ENCODE measurements at regions not wholly inside any gene's neighbourhood (a gene's known extent, or its start where the extent isn't known, plus 50 kb on each side); places are given as distances from the start of the nearest gene placed in this dataset.

- CTCF ChIA-PET: interaction anchor here (1.1 kb wide), 1 partner anchor 163 kb away, joined by 3 read pairs; no protein-coding TSS in a partner anchor
- DNase-seq (ENCODE audit: low spot score): no peak
- TF ChIP-seq CTCF (conservative IDR thresholded peaks at IDR 0.05; ENCODE audit: low read depth): no peak
- POLR2A ChIA-PET (ENCODE audit: low non-redundant PET): no interaction called here
- no peak overlapping the region for H3K27ac ChIP-seq
These were observed 155.4 kb upstream of the FOXF1 start for GRCh38 chr16:86354641-86355513.

- CTCF ChIA-PET: no interaction called here
- peak; percentile 20 for DNase-seq (ENCODE audit: low spot score)
These were observed 154.8 kb upstream of the FOXF1 start for GRCh38 chr16:86355531-86355930.

GRCh38 chr16:86355951-86356350, 154.4 kb upstream of the FOXF1 start:
- no peak for TF ChIP-seq CTCF (conservative IDR thresholded peaks at IDR 0.05; ENCODE audit: low read depth)
- no peak overlapping the region for H3K27ac ChIP-seq
- CTCF ChIA-PET: no interaction called here
- DNase-seq (ENCODE audit: low spot score): no peak
- POLR2A ChIA-PET (ENCODE audit: low non-redundant PET): no interaction called here

More at GRCh38 chr16:86355531-86355930, 154.8 kb upstream of the FOXF1 start:
- H3K27ac ChIP-seq: no peak overlapping the region
- TF ChIP-seq CTCF (conservative IDR thresholded peaks at IDR 0.05; ENCODE audit: low read depth): no peak
- POLR2A ChIA-PET (ENCODE audit: low non-redundant PET): no interaction called here

GRCh38 chr16:86356804-86357203, 153.5 kb upstream of the FOXF1 start:
- POLR2A ChIA-PET (ENCODE audit: low non-redundant PET): no interaction called here
- DNase-seq (ENCODE audit: low spot score): no peak
- no peak for TF ChIP-seq CTCF (conservative IDR thresholded peaks at IDR 0.05; ENCODE audit: low read depth)
- CTCF ChIA-PET: no interaction called here
- no peak overlapping the region for H3K27ac ChIP-seq

- DNase-seq (ENCODE audit: low spot score): no peak
- CTCF ChIA-PET: no interaction called here
- no peak overlapping the region for H3K27ac ChIP-seq
- POLR2A ChIA-PET (ENCODE audit: low non-redundant PET): no interaction called here
- no peak for TF ChIP-seq CTCF (conservative IDR thresholded peaks at IDR 0.05; ENCODE audit: low read depth)
These were observed 153.0 kb upstream of the FOXF1 start for GRCh38 chr16:86357303-86357702.

GRCh38 chr16:86357950-86358349, 152.4 kb upstream of the FOXF1 start:
- CTCF ChIA-PET: no interaction called here

More at GRCh38 chr16:86357950-86358349, 152.4 kb upstream of the FOXF1 start:
- no peak for TF ChIP-seq CTCF (conservative IDR thresholded peaks at IDR 0.05; ENCODE audit: low read depth)
- DNase-seq (ENCODE audit: low spot score): no peak
- no peak overlapping the region for H3K27ac ChIP-seq
- POLR2A ChIA-PET (ENCODE audit: low non-redundant PET): no interaction called here
